Tibial nerve (tissue), 4 donors: ENCODE measurements at regions not wholly inside any gene's neighbourhood (a gene's known extent, or its start where the extent isn't known, plus 50 kb on each side); places are given as distances from the start of the nearest gene placed in this dataset.

Experiments
- DNase-seq, 2 donors: peaks; one replicate each; pipeline ENCODE4 v3.0.0-alpha.2; 2019; ENCODE audit warnings: low spot score in 2 of 2
- H3K27ac ChIP-seq, 4 donors: fragments of 200-600 bp; sonication (generic) in 3 of 4; one replicate each; pipeline ENCODE4 v1.5.1; 2017 to 2019; ENCODE audit warnings: mild to moderate bottlenecking in 1 of 4
- H3K27me3 ChIP-seq, 2 donors: fragments of 200-600 bp; sonication (generic) in 1 of 2; one replicate each; pipeline versions ENCODE4 v1.5.1 to v1.6.0; 2017 to 2019
- H3K36me3 ChIP-seq, 3 donors: fragments of 200-600 bp; sonication (generic); one replicate each; pipeline ENCODE4 v1.5.1; 2018 to 2019
- H3K4me1 ChIP-seq, 4 donors: fragments of 200-600 bp; sonication (generic) in 3 of 4; one replicate each; pipeline ENCODE4 v1.5.1; 2017 to 2019
- H3K4me3 ChIP-seq, 4 donors: fragments of 200-600 bp; sonication (generic) in 3 of 4; one replicate each; pipeline ENCODE4 v1.5.1; 2017 to 2019; ENCODE audit warnings: mild to moderate bottlenecking in 1 of 4, moderate library complexity in 1 of 4
- H3K9me3 ChIP-seq, 4 donors: fragments of 200-600 bp; sonication (generic) in 3 of 4; one replicate each; pipeline ENCODE4 v1.5.1; 2017 to 2019
- CTCF ChIP-seq, 5 experiments: fragments of 200-600 bp in 3 of 5; fragments of 450-650 bp in 2 of 5; sonication (generic) in 3 of 5; IDR thresholded peaks; one replicate each; pipeline ENCODE4 v1.5.1; 2016 to 2019; ENCODE audit warnings: antibody characterized with exemption in 5 of 5, mild to moderate bottlenecking in 3 of 5, moderate library complexity in 2 of 5
- EP300 ChIP-seq, 2 donors: sonication (generic); formaldehyde crosslinking; IDR thresholded peaks; one replicate each; pipeline ENCODE4 v1.6.1; 2017; ENCODE audit warnings: antibody characterized with exemption in 2 of 2, mild to moderate bottlenecking in 1 of 2
- POLR2A ChIP-seq, 2 donors: fragments of 450-650 bp; IDR thresholded peaks; one replicate each; pipeline ENCODE4 v1.6.1; 2017; ENCODE audit warnings: antibody characterized with exemption in 2 of 2, mild to moderate bottlenecking in 2 of 2, moderate library complexity in 2 of 2
- WGBS, 2 donors: methylation state at CpG; one replicate each; pipeline ENCODE4 v1.1.5; 2018; 5-methylcytosine and 5-hydroxymethylcytosine counted together

GRCh38 chr5:92990771-92991170 is 590.2 kb downstream of the NR2F1-AS1 start:
- 50 to 54% methylated on average over 6 of the region's 6 CpGs for WGBS, 2 donors

GRCh38 chr5:92981001-92981400 is 600.0 kb downstream of the NR2F1-AS1 start:
- no peak for DNase-seq
- WGBS, 2 donors: 41 to 55% methylated on average over 1 of the region's 1 CpG
- TF ChIP-seq CTCF (IDR thresholded peaks at IDR 0.05) (no peak), POLR2A (IDR thresholded peaks at IDR 0.05) (no peak), EP300 (IDR thresholded peaks at IDR 0.05) (no peak)

More at GRCh38 chr5:92990771-92991170, 590.2 kb downstream of the NR2F1-AS1 start:
- no peak for DNase-seq
- Histone ChIP-seq H3K27me3 (no peaks in the 10 kb centered on the region), H3K27ac (no peak overlapping the region), H3K9me3 (peaks cover 0 to 12% (median 0%) of the 10 kb centered on the region in 4 donors), H3K36me3 (no peaks in the 10 kb centered on the region), H3K4me3 (no peak overlapping the region), H3K4me1 (peaks cover 0 to 21% (median 0%) of the 10 kb centered on the region in 4 donors)
- TF ChIP-seq CTCF (IDR thresholded peaks at IDR 0.05): no peak
- TF ChIP-seq POLR2A (IDR thresholded peaks at IDR 0.05): no peak
- TF ChIP-seq EP300 (IDR thresholded peaks at IDR 0.05): no peak

GRCh38 chr5:92980491-92980890 is 600.5 kb downstream of the NR2F1-AS1 start:
- Histone ChIP-seq H3K27ac (peak overlapping the region in 2 of 4 donors; percentile 45 to 52), H3K27me3 (no peaks in the 10 kb centered on the region), H3K4me3 (no peak overlapping the region), H3K36me3 (no peaks in the 10 kb centered on the region), H3K9me3 (peaks cover 0 to 5% (median 0%) of the 10 kb centered on the region in 4 donors), H3K4me1 (peaks cover 0 to 9% (median 0%) of the 10 kb centered on the region in 4 donors)
- TF ChIP-seq EP300 (IDR thresholded peaks at IDR 0.05): no peak
- TF ChIP-seq CTCF (IDR thresholded peaks at IDR 0.05): no peak
- TF ChIP-seq POLR2A (IDR thresholded peaks at IDR 0.05): no peak
- WGBS, 2 donors: 46 to 62% methylated on average over 3 of the region's 3 CpGs
- no peak for DNase-seq

More at GRCh38 chr5:92981001-92981400, 600.0 kb downstream of the NR2F1-AS1 start:
- H3K27ac ChIP-seq: peak overlapping the region in 1 of 4 donors; percentile 52
- peaks cover 0 to 2% (median 0%) of the 10 kb centered on the region in 4 donors for H3K9me3 ChIP-seq
- H3K36me3 ChIP-seq: no peaks in the 10 kb centered on the region
- H3K27me3 ChIP-seq: no peaks in the 10 kb centered on the region
- H3K4me3 ChIP-seq: no peak overlapping the region
- peaks cover 0 to 9% (median 0%) of the 10 kb centered on the region in 4 donors for H3K4me1 ChIP-seq

- Histone ChIP-seq H3K9me3 (peaks cover 0 to 5% (median 0%) of the 10 kb centered on the region in 4 donors), H3K4me3 (no peak overlapping the region), H3K27me3 (no peaks in the 10 kb centered on the region), H3K27ac (peak overlapping the region in 2 of 4 donors; percentile 45 to 52), H3K4me1 (peaks cover 0 to 9% (median 0%) of the 10 kb centered on the region in 4 donors), H3K36me3 (no peaks in the 10 kb centered on the region)
- WGBS, 2 donors: 36% methylated on average over 1 of the region's 1 CpG
- TF ChIP-seq CTCF (IDR thresholded peaks at IDR 0.05) (peak in 1 of 5 experiments; percentile 8), POLR2A (IDR thresholded peaks at IDR 0.05) (no peak), EP300 (IDR thresholded peaks at IDR 0.05) (peak in 1 of 2 donors; percentile 57)
- no peak for DNase-seq
These were observed 601.3 kb downstream of the NR2F1-AS1 start for GRCh38 chr5:92979716-92980115.

- Histone ChIP-seq H3K36me3 (no peaks in the 10 kb centered on the region), H3K4me1 (peaks cover 0 to 9% (median 0%) of the 10 kb centered on the region in 4 donors), H3K4me3 (no peak overlapping the region), H3K9me3 (peaks cover 0 to 5% (median 0%) of the 10 kb centered on the region in 4 donors), H3K27me3 (no peaks in the 10 kb centered on the region), H3K27ac (peak overlapping the region in 2 of 4 donors; percentile 38 to 45)
- TF ChIP-seq EP300 (IDR thresholded peaks at IDR 0.05) (peak in 1 of 2 donors; percentile 15), POLR2A (IDR thresholded peaks at IDR 0.05) (no peak)
- 39 to 51% methylated on average over 3 of the region's 3 CpGs for WGBS, 2 donors
- DNase-seq: no peak
These were observed 603.0 kb downstream of the NR2F1-AS1 start for GRCh38 chr5:92977846-92978540.
